Tibial artery (tissue), 4 donors: ENCODE measurements at regions not wholly inside any gene's neighbourhood (a gene's known extent, or its start where the extent isn't known, plus 50 kb on each side); places are given as distances from the start of the nearest gene placed in this dataset.

ENCODE experiments used
- DNase-seq, 2 donors: peaks; one replicate each; pipeline ENCODE4 v3.0.0-alpha.2; 2019
- H3K27ac ChIP-seq, 2 donors: fragments of 200-600 bp; sonication (generic) in 1 of 2; 1 replicate in 1 of 2; 2 replicates in 1 of 2; pipeline ENCODE4 v1.5.1; 2018 to 2019; ENCODE audit warnings: mild to moderate bottlenecking in 1 of 2
- H3K27me3 ChIP-seq, 2 donors: fragments of 200-600 bp; sonication (generic) in 1 of 2; one replicate each; pipeline versions ENCODE4 v1.5.1 to v1.6.0; 2016 to 2019
- H3K36me3 ChIP-seq, 3 donors: fragments of 200-600 bp; sonication (generic) in 2 of 3; one replicate each; pipeline ENCODE4 v1.5.1; 2016 to 2019; ENCODE audit warnings: mild to moderate bottlenecking in 2 of 3
- H3K4me1 ChIP-seq, 4 donors: fragments of 200-600 bp; sonication (generic) in 2 of 4; 1 replicate in 3 of 4; 2 replicates in 1 of 4; pipeline ENCODE4 v1.5.1; 2016 to 2019
- H3K4me3 ChIP-seq, 2 donors: fragments of 200-600 bp; sonication (generic) in 1 of 2; 1 replicate in 1 of 2; 2 replicates in 1 of 2; pipeline ENCODE4 v1.5.1; 2018 to 2019; ENCODE audit warnings: mild to moderate bottlenecking in 2 of 2
- H3K9me3 ChIP-seq, 3 donors: fragments of 200-600 bp; sonication (generic) in 1 of 3; one replicate each; pipeline ENCODE4 v1.5.1; 2016 to 2019
- intact Hi-C: fragments of 100-400 bp; cut with DNase I; formaldehyde crosslinking; loops from one replicate; pipeline ENCODE4 v1.15.0; 2023; ENCODE audit warnings: low total_unique reads
- TF ChIP-seq, protein P1 (sequence below), 2 experiments: fragments of 200-600 bp in 1 of 2; fragments of 450-650 bp in 1 of 2; IDR thresholded peaks; one replicate each; pipeline ENCODE4 v1.5.1; 2017 to 2019; ENCODE audit warnings: antibody characterized with exemption in 2 of 2, mild to moderate bottlenecking in 1 of 2, moderate library complexity in 1 of 2

DNA sequence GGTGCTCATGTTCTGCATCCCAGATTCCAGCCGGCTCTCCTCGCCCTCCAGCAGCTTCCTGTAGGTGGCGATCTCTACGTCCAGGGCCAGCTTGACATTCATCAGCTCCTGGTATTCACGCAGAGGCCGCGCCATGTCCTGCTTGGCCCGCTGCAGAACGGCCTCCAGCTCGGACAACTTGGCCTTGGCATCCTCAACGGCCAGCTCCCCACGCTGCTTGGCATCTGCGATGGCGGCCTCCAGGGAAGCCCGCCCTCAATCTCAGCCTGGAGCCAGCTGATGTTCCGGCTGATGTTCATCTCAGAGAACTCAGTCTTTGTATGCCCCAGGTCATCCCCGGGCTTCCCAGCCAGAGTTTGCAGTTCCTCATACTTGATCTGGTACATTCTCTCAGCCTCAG lies 431.8 kb upstream of the DIPK2B start:
- peaks cover 0 to 8% (median 6%) of the 10 kb centered on the region in 3 donors for H3K9me3 ChIP-seq
- TF ChIP-seq, protein P1, sequence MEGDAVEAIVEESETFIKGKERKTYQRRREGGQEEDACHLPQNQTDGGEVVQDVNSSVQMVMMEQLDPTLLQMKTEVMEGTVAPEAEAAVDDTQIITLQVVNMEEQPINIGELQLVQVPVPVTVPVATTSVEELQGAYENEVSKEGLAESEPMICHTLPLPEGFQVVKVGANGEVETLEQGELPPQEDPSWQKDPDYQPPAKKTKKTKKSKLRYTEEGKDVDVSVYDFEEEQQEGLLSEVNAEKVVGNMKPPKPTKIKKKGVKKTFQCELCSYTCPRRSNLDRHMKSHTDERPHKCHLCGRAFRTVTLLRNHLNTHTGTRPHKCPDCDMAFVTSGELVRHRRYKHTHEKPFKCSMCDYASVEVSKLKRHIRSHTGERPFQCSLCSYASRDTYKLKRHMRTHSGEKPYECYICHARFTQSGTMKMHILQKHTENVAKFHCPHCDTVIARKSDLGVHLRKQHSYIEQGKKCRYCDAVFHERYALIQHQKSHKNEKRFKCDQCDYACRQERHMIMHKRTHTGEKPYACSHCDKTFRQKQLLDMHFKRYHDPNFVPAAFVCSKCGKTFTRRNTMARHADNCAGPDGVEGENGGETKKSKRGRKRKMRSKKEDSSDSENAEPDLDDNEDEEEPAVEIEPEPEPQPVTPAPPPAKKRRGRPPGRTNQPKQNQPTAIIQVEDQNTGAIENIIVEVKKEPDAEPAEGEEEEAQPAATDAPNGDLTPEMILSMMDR (IDR thresholded peaks at IDR 0.05): no peak
- no peaks in the 10 kb centered on the region for H3K36me3 ChIP-seq
- H3K4me3 ChIP-seq: no peak overlapping the region
- H3K27ac ChIP-seq: no peak overlapping the region
- intact Hi-C loops: no loop called here
- peaks cover 0 to 6% (median 0%) of the 10 kb centered on the region in 4 donors for H3K4me1 ChIP-seq
- DNase-seq: no peak
- no peaks in the 10 kb centered on the region for H3K27me3 ChIP-seq

GRCh38 chrX:45630078-45630477 lies 429.4 kb upstream of the DIPK2B start:
- Histone ChIP-seq H3K9me3 (peaks cover 0 to 8% (median 6%) of the 10 kb centered on the region in 3 donors), H3K27me3 (no peaks in the 10 kb centered on the region), H3K4me3 (no peak overlapping the region), H3K27ac (no peak overlapping the region), H3K4me1 (peaks cover 0 to 6% (median 0%) of the 10 kb centered on the region in 4 donors), H3K36me3 (no peaks in the 10 kb centered on the region)
- TF ChIP-seq, protein P1 (IDR thresholded peaks at IDR 0.05): no peak
- intact Hi-C loops: no loop called here
- no peak for DNase-seq

DNA sequence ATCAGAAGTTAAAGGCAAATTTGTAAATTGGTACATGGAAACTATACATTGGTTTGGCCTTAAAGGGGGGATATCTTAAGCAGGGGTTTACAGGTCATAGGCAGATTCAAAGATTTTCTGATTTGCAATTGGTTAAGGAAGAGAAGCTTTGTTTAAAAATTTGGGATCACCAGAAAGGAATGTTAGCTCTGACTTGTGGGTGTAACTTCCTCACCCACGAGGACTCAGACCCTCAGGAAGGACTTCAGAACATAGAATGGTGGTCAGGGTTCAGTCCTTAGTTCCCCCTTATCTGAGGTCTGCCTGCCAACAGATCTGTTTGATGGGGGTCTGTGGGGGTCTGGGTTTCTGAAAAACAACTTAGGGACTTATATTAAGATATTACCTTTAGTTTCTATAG lies 427.4 kb upstream of the DIPK2B start:
- H3K4me1 ChIP-seq: peaks cover 0 to 14% (median under 1%) of the 10 kb centered on the region in 4 donors
- H3K36me3 ChIP-seq: no peaks in the 10 kb centered on the region
- intact Hi-C loops: no loop called here
- H3K4me3 ChIP-seq: no peak overlapping the region
- H3K27me3 ChIP-seq: no peaks in the 10 kb centered on the region
- H3K27ac ChIP-seq: no peak overlapping the region
- H3K9me3 ChIP-seq: peaks cover 0 to 8% (median 6%) of the 10 kb centered on the region in 3 donors
- TF ChIP-seq, protein P1 (IDR thresholded peaks at IDR 0.05): no peak
- DNase-seq: no peak

GRCh38 chrX:45623266-45623665 lies 422.6 kb upstream of the DIPK2B start:
- Histone ChIP-seq H3K4me1 (peaks cover 0 to 26% (median 7%) of the 10 kb centered on the region in 4 donors), H3K27ac (peak overlapping the region; percentile 68 to 81), H3K9me3 (no peaks in the 10 kb centered on the region), H3K4me3 (no peak overlapping the region), H3K36me3 (no peaks in the 10 kb centered on the region), H3K27me3 (no peaks in the 10 kb centered on the region)
- TF ChIP-seq, protein P1 (IDR thresholded peaks at IDR 0.05): no peak
- DNase-seq: no peak
- intact Hi-C loops: no loop called here

GRCh38 chrX:45622538-45622937 lies 421.9 kb upstream of the DIPK2B start:
- H3K9me3 ChIP-seq: no peaks in the 10 kb centered on the region
- TF ChIP-seq, protein P1 (IDR thresholded peaks at IDR 0.05): no peak
- H3K4me1 ChIP-seq: peaks cover 0 to 26% (median 7%) of the 10 kb centered on the region in 4 donors
- peak overlapping the region; percentile 55 to 81 for H3K27ac ChIP-seq
- intact Hi-C loops: no loop called here
- H3K4me3 ChIP-seq: no peak overlapping the region
- H3K36me3 ChIP-seq: no peaks in the 10 kb centered on the region
- H3K27me3 ChIP-seq: no peaks in the 10 kb centered on the region
- DNase-seq: no peak

- H3K9me3 ChIP-seq: no peaks in the 10 kb centered on the region
- TF ChIP-seq, protein P1 (IDR thresholded peaks at IDR 0.05): no peak
- peak overlapping the region; percentile 55 to 81 for H3K27ac ChIP-seq
- no peak overlapping the region for H3K4me3 ChIP-seq
- no peaks in the 10 kb centered on the region for H3K27me3 ChIP-seq
- peaks cover 0 to 26% (median 7%) of the 10 kb centered on the region in 4 donors for H3K4me1 ChIP-seq
- no peak for DNase-seq
- intact Hi-C loops: no loop called here
- H3K36me3 ChIP-seq: no peaks in the 10 kb centered on the region
Measured at GRCh38 chrX:45622042-45622423, 421.4 kb upstream of the DIPK2B start.
